ENCODE measurements at regions not wholly inside any gene's neighbourhood (a gene's known extent, or its start where the extent isn't known, plus 50 kb on each side); places are given as distances from the start of the nearest gene placed in this dataset.
A peak's percentile ranks its signal among the peaks of the same experiment; 100 is the strongest.

DNA sequence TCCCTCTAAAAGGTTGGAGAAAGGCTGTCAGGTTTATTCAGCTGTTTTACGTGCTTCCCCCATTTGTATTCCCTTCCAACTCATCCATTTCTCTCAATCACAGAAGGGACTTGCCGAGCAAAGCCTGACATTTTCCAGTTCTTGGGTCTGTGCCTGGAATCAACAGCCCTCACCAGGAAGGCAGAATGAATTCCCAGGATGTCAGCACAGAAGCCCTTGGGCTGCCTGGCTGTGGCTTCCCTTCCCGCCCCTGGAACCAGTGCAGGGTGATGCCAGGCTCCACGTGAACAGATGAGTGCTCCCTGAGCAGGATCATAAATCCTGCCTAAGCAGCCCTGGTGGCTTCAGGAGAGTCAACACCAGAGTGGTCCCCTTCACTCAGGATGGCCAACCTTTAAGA lies 86.1 kb upstream of the CD83 start:
- peak; percentile 27 for DNase-seq (ENCODE audit: low read depth)
- no peak overlapping the region for H3K4me3 ChIP-seq (ENCODE audit: low read depth, low read length)
- TF ChIP-seq, protein P1, sequence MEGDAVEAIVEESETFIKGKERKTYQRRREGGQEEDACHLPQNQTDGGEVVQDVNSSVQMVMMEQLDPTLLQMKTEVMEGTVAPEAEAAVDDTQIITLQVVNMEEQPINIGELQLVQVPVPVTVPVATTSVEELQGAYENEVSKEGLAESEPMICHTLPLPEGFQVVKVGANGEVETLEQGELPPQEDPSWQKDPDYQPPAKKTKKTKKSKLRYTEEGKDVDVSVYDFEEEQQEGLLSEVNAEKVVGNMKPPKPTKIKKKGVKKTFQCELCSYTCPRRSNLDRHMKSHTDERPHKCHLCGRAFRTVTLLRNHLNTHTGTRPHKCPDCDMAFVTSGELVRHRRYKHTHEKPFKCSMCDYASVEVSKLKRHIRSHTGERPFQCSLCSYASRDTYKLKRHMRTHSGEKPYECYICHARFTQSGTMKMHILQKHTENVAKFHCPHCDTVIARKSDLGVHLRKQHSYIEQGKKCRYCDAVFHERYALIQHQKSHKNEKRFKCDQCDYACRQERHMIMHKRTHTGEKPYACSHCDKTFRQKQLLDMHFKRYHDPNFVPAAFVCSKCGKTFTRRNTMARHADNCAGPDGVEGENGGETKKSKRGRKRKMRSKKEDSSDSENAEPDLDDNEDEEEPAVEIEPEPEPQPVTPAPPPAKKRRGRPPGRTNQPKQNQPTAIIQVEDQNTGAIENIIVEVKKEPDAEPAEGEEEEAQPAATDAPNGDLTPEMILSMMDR (IDR thresholded peaks at IDR 0.05; ENCODE audit: insufficient read depth, low read depth, low read length) = no peak

GRCh38 chr6:14035071-14035847 lies 82.3 kb upstream of the CD83 start:
- peak; percentile 67 for DNase-seq (ENCODE audit: low read depth)
- TF ChIP-seq, protein P1 (IDR thresholded peaks at IDR 0.05; ENCODE audit: insufficient read depth, low read depth, low read length) = no peak
- H3K4me3 ChIP-seq (ENCODE audit: low read depth, low read length) = no peak overlapping the region

DNA sequence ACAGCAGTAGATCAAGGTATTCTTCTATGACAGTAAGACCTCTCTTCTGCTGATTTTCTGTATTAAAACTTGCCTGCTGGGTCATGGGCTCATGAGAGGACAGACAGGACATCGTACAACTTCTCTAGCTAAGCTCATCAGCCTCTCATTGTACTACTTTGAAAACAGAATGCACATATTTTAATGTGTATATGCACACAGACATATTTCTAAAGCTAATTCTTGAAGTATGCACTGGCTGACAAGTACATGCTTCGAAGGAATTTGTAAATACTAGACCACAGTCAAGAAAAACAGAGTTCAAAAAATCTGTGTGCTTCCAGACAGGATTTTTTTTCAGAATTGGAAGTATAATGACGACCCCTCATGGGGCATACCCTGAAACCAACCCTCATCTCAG lies 81.7 kb upstream of the CD83 start:
- peak; percentile 11 for DNase-seq (ENCODE audit: low read depth)
- no peak overlapping the region for H3K4me3 ChIP-seq (ENCODE audit: low read depth, low read length)
- TF ChIP-seq, protein P1 (IDR thresholded peaks at IDR 0.05; ENCODE audit: insufficient read depth, low read depth, low read length) = no peak

DNA sequence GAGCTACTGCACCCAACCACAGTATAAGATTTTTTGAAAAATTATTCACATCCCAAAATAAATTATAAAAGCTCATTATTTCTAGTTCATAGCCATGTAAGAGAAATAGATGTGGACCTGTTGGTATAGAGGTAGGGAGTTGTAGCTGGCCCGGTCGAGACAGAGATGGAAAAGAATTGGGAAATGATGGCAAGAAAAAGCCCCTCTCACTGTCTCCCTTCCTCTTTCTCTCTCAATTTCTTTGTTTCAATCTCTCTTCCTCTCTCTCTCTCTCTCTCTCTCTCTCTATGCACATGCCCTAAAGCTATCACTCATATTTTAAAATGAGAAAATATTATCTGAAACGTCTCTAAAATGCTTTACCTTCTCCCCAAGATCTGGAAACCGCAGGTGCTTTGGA lies 80.7 kb upstream of the CD83 start:
- no peak for DNase-seq (ENCODE audit: low read depth)
- TF ChIP-seq, protein P1 (IDR thresholded peaks at IDR 0.05; ENCODE audit: insufficient read depth, low read depth, low read length) = no peak
- no peak overlapping the region for H3K4me3 ChIP-seq (ENCODE audit: low read depth, low read length)

DNA sequence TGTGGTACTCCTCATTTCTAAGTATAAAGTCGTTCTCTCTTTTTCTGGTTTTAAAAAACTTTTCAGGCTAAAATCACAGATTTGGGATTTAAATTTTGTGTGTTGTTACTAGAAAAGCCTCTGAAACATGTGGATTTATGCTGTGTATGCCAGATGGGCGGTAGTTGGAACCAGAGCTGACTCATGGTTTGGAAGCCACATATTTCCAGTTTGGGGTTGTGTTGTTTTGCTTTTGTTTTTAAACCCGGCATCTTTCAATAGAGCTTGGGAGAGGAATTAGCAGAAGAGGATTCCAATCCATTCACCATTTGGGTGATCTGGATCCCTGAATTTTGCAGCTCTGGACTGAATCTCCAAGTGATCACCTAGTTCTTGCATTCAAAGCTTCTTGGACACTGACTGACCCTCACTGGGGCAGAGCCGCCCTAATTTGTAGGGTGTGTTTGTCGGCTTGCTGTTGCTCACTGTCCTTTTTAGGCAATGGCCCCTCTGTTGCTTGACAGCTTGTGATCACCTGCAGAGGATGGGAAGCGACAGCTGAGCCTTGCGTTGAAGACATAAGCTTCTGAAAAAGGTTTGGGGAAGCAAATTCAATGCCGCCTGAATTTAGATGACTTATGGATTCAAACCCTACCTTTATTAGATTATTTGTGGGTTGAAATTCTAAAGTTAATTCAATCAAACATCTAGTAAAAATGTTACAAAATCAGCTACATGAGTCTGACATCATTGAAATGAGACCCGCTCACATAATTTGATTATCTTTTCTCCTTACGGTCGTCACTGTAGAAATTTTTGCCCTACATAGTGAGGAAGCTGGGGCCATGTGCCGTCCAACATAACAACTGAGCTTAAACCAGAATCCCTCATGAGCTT lies 79.9 kb upstream of the CD83 start:
- TF ChIP-seq, protein P1 (IDR thresholded peaks at IDR 0.05; ENCODE audit: insufficient read depth, low read depth, low read length) = no peak
- no peak overlapping the region for H3K4me3 ChIP-seq (ENCODE audit: low read depth, low read length)
- DNase-seq (ENCODE audit: low read depth) = peak; percentile 78

GRCh38 chr6:14038467-14039437 lies 78.8 kb upstream of the CD83 start:
- H3K4me3 ChIP-seq (ENCODE audit: low read depth, low read length) = no peak overlapping the region
- peak; percentile 69 for DNase-seq (ENCODE audit: low read depth)
- TF ChIP-seq, protein P1 (IDR thresholded peaks at IDR 0.05; ENCODE audit: insufficient read depth, low read depth, low read length) = no peak
